Fibroblast of skin of left quadriceps (primary cell): ENCODE measurements at regions not wholly inside any gene's neighbourhood (a gene's known extent, or its start where the extent isn't known, plus 50 kb on each side); places are given as distances from the start of the nearest gene placed in this dataset.

Experiments used
- DNase-seq, 2 experiments: peaks; one replicate each; pipeline ENCODE4 v3.0.0-alpha.2; 2013; ENCODE audit warnings: low read depth in 2 of 2

DNA sequence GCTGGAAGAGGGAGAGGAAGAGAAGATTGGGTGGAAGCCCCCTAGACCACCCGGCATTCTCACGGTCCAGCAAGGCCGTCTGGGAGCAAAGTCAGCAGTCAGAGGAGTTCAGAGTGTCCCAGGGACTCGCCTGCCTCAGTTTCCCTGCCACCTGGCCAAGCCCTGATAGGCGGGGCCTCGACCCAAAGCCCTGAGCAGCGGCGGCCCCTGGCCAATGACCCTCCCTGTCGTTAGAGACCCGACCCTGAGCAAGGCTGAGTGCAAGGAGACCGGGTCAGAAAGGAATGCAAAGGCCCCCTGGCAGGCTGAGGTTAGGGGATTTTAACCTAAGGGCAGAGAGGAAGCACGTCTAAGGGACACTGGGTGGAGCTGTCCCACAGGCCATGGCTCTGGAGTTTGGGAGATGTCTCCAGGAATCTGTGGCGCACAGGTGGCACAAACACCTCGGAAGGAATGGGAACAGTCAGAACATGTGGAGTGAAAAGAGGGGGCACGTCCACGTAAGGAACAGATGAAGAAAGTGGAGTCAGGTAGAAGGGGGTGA lies 196.8 kb upstream of the PDE1C start:
- no peak for DNase-seq

DNA sequence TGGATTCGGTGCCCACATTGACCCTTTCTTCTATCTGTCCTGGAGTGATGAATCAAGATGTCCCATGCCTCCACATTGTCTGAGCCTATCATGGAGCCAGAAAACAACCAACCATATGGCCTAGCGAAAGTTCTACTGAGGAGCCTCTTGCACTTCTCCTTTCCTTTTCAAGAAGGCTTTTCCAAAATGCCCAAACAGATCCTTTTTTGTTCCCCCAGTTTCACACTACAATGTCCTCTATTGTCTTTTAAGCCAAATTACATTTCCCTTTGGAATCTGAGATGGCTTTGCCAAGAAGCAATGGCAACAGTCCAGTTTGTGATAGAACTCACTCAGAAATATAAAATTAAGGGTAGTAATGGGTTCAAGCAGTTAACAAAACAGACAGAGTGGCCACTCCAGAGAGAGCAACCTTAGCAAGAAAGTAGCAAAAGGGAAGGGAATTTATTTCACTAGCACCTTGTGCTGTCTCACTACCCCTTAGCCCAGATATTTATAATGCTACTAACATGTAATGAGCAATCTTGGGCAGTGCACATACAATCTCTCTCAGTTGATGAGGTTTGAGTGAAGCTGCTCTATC lies 194.6 kb upstream of the PDE1C start:
- no peak for DNase-seq

DNA sequence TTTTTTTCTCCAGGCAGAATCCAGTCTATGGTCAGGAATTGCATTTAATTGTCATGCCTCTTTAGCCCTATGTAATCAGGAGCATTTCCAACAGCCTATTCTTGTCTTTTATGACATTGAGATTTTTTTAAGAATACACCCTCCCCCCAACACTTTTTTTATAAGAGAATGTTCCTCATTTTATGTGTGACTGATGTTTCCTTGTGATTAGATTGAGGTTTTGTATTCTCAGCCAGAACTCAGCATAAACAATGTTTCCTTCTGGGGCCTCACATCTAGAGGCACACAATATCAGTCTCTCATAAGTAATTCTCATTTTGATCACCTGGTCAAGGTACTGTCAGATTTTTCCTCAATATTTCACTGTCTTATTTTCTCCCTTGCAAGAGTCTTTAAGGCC lies 193.4 kb upstream of the PDE1C start:
- DNase-seq, result no peak

DNA sequence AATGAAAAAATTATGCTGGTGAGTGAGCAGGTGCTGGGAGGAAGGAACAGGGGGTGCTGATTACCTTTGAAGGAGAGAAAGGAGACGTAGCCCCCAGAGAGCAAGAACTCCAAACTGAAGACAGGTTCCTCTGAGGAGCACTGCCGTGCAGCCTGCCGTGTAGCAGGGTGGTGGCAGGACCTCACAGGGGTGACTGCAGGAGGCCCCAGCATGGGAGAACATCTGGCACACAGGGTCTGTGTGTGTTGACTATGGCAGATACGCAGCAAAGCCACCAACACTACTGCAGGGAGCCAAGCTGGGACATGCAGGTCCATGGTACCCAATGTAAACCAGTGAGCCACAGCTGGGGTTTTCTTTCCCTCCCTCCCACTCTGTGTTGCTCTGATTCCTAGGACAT lies 192.1 kb upstream of the PDE1C start:
- no peak for DNase-seq

DNA sequence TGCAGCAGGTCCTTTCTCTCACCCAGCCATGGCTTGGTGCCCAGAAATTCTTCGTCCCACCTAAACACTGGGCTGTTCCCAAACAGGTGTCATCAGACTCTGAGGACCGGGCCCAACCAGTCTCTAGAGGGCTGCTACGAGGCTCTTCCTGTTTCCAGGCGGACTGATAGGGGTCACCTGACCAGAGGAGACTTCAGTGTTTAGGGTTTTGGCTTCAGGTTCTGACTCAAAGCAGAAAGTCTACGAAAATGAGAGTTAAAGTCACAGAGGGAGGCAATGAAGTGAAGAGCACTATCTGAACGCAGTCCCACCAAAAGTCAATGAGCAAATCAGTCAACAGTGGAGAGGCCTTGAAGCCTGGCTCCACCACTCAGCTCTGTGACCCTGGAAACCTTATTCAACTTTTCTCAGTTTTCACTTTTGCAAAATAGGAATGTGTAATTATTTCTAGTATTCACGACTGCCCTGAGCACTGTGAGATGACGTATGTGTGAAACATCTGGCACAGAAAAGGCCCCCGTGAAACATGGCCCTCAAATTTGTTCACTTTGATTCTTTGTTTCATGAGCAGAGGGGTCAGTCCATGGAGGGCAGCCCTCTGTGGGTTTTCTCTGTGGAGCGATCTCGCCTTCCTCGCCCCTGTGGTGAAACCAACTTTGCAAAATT lies 189.9 kb upstream of the PDE1C start:
- no peak for DNase-seq

DNA sequence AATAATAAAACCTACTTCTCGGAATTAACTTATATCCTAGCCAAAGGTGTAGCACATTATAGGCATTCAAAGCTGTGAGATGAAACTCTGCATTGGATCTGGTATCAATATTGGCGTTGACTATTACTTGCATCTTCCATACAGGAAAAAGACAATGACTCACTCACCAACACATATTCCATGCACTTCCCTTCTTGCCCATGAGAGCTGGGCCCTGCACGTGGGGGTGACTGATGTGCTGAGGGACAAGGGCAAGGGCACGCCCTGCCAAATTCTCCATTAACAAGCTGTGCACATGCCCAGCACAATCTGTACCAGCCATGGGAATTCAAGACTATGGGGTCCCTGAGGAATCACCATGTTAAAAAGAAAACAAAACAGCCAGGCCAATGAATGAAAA lies 188.1 kb upstream of the PDE1C start:
- no peak for DNase-seq

DNA sequence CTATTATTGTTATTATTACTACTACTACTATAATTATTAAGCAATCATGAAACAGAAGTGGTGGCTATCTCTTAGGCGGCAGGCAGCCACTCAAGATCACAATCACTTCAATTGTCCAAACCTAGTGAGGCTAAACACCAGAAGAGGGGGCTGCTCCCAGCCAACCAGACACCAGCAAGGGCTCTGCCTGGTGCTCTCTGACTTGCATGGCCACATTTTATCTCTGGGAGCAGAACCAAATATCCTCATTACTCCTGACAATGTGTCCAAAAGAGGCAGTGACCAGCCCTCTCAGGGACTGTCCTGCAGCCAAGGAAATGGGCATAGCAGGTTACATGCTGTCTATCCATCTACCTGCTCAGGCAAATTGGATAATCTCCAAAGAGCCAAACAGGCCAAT lies 187.4 kb upstream of the PDE1C start:
- no peak for DNase-seq

DNA sequence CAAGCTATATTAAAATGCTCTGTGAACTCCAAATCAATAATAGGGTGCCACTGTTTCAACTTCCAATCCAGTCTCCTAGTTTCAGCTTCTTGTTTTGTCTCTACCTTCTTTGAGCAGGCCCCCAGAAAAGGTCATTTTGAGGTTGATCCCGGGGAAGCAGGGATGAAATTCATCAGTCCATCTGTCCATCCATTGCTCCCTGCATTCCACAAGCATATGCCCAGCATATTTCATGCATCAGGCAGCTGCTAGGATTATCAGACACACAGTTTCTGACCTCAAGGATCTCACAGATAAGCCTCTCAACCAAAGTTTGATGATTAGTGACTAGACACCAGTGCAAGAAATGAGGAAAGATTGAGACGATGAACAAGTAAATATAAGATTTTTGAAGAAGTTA lies 186.6 kb upstream of the PDE1C start:
- DNase-seq, result no peak

DNA sequence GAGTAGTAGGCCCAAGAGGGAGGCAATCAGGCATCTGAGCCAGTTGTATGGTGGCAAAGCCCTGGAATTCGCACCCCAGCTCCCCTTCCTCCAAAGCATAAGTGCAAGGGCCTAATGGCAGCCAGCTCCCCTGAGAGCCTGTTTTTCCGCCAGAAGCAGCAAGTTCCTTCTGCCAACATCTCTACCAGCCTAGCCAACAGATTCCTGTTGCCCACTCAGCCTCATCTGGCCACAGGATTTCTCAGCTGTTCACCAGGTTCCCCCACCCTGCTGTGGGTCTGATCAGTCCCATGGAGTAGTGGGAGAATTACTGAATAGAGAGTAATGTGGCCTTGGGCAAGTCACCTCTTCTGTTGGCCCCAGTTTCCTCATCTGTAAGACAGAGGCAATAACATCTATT lies 186.2 kb upstream of the PDE1C start:
- DNase-seq, result no peak

DNA sequence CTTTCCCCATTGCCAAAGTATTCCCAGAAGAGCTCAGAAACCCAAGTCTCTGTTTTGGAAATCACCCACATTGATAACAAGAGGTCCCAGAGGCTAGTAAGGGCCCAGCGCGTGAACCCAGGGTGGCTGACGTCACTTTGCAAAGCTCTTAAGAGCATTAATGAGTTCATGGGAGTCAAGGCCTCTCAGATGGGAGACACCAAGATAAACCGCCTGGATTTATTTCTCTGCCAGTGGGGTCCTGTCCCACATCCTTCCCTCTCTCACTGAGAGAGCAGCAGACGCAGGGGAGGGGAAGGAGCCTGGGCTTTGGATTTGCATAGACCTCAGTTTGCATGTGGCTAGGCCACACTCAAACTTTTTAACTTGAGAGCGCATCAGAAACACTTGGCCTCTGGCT lies 184.8 kb upstream of the PDE1C start:
- DNase-seq, result no peak

DNA sequence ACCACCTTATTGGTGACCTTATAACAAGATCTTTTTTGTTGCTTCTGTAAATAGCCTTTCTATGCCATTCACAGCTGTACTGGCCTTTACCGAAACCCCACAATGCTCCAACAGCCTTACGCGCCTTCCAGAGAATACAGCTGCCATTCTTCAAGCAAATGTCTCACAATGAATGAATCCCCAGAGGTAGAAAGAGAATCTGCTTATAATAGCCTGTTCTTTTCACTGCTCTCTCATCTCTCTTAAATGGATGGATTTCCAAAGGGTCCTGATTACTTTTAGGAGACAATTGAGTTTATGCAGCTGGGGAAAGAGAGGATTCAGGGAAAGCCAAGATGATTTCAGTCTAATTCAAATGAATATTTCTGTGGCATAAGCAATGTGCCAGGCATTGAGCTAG lies 183.1 kb upstream of the PDE1C start:
- no peak for DNase-seq

DNA sequence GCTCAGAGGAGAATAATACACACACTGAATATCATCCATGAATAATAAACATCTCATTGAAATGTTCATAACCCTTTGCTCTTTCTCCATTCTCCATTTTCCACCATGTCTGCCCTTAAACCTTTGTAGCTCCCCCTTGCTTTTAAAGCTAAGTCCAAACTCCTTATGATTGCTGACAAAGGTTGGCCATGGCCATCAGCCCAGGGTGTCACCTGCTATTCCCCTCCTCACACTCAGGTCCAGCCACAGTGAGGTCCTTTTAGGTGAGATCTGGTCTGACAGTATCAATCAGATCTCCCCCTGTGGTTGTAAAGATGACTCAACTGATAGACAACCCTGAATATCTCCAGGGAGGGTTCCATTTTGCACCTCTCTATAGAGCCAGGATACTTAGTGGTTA lies 181.5 kb upstream of the PDE1C start:
- DNase-seq, result no peak

DNA sequence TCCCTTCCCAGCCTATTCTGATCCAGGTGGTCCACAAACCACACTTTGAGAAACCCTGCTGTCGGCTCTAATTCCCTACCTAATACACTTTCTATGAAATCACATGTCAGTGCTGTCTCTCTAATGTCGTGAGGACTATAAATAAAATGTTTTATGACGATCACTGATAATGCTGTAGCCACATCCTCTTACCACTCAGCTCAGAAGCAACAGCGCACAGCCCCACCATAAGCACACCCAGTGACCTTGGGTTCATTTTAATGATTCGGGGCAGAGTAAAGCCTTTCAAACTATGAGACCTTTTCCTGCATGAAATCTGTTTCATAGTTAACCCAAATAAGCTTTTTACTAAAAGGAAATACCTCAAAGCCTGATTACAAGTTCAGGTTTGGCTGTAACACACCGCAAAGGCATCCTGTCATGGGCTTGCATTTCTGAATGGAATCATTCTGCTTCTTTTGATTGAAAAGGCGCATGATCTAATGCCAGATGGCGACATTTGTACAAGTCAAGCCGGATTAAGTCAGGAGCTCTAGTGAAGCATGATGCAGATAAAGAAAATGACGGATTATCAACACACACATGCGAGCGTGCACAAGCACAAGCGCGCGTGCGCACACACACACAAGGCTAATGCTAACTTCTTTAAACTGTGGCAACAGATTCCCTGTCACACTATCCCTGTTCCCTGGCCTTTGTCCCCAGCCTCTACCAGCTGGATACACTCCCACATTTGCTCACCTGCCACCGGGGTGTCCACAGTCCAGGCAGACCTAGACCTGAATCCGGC lies 180.5 kb upstream of the PDE1C start:
- DNase-seq, result no peak

DNA sequence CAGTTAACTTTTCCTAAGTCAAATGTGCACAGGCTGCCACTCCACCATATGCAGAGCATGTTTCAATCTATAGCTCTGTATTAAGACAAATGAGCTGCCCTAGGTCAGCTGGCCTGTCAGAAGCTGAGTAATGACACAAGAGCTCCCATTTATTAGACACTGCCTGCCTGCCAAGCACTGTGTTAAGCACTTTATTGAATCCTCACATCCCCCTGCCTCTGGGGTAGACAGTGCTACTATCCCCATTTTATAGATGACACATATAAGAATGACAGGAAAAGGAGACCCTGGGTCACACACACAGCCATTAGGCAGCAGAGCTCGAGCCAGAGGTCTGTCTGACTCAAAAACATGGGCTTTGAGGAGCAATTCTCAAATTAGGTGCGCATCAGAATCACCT lies 179.8 kb upstream of the PDE1C start:
- DNase-seq, result no peak

DNA sequence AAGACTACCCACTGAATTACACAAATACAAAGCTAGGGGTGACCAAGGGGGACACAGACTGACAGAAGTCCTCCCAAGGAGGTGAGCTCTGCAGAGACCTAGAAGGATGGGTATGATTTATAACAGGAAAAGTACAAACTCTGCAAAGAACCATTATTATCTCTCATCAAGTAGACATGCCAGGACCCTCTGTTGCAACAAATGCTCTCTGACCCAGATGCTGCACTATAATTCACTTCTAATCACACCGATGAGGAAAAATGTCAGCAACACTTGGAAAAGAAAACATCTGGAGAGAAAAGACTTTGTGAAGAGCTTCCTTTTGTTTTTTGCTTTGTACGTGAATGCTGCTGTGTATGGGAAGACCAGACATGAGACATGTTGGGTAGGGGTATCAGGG lies 178.3 kb upstream of the PDE1C start:
- DNase-seq, result no peak

DNA sequence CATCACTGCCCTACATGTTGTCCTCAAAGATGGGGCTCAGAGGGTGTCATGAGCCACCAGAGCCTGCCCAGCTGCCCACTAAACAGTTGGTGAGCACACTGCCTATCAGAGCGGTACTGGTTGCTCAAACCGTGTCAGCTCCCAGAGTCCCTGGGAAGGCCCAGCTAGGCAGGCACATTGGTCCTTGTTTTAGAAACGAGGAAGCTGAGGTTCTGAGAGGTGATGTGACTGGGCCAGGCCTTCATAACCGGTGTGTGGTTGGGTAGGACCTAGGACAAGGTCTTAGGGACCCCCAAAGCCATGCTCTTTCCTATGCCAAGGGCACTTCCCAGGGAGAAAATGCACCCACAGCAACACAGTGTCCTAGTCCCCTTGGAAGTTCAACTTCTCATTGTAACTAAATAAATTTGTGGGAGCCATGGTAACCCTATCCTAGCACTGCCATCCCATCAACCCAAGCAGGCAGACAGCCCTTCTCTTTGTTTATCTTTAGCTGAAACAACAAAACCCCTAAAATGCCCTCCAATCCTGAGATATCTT lies 174.7 kb upstream of the PDE1C start:
- DNase-seq, result no peak

DNA sequence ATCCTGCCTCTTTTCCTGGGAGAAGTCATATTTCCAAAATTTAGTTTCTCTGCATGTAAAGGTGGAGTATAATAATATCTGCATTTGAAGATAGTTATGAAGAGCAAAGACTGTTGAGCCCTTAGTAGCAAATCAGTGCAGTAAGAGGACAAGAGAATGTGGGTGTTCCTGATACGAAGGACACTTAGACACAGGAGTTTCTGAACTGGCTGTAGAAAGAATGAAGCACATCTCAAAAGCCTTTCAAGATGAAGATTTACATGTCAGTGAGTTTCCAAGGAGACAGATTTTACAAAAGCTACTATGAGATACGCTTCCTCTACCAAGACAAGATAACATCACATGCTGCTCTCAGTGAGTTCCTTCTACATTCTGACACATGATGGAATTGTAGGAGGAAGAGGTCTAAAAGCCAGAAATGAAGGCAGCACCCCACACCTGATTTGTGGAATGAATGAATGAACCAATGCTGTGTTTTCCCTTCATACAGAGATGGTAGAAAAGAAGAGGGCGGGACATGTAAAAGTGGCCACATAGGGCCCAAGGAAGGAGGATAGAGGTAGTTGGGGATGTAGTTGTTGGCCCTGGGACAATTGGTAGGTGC lies 173.6 kb upstream of the PDE1C start:
- DNase-seq, result no peak

DNA sequence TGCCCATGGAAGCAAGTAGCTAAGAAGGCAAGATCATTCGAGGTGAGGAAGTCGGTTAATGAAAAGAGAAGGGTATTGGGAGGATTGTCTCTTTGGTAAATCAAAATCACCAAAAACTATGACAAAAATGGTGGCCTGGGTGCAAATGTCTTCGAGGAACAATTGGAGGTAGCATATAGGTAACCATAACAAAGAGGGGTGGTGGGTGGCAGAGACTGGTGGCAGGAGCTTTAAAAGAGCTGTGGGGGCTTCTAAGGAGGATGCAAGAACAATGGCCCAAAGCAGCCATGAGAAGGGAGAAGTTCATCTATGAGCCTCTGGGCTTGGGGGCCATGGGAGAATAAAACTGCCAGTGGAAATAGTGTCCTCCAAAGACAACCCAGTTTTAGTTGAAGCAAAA lies 172.2 kb upstream of the PDE1C start:
- no peak for DNase-seq

DNA sequence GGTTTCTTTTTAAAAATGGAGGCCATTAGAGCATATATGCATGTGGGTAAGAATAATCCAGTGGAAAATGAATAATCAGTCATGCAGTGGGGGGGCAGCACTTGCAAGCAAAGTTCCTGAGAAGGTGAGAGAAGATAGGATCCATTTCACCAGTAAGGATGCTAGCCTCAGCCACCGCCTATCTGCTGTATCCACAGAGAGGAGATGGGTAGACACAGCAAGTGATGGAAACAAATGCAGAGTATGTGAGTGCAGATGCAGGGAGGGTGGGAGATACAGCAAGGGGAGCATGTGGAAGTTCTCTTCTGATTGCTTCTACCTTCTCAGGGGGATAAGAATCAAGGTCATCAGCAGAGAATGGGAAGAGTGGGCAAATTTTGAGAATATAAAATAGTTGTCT lies 171.4 kb upstream of the PDE1C start:
- no peak for DNase-seq

DNA sequence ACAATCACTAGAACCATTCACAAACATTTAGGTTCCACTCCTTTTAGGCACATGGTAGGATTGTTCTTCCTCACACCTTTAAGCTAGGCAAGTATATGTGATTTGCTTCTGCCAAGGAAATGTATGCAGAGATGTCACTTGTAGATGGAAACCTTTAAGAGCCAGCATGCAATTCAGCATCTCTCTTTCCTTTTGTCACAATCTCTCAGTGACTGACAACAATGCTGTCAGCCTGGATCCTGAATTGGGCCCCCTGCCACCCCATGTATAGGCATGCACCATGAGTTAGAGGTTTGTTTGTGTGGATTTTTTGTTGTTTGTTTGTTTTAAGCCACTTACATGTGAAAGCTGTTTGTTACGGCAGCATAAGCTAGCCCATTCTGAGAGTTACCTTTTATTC lies 169.6 kb upstream of the PDE1C start:
- no peak for DNase-seq

DNA sequence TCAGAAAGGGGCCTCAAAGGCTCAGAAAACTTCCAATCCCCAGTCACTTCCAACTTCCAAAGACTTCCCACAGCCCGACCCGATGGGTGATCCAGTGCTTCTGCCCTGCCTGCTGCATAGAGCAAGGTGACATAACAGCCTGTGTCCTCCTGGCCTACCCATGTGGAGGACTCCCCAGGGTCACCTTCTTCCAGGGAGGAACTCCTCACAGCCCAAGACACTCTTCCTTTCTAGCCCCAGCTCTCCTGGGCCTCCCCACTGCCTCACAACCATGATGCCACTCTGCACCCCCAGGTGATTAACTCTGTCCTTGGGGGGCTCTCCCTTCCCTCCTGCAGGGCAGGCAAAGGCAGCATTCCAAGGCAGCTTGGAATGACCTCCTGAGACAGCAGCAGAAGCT lies 158.4 kb upstream of the PDE1C start:
- DNase-seq, result no peak

DNA sequence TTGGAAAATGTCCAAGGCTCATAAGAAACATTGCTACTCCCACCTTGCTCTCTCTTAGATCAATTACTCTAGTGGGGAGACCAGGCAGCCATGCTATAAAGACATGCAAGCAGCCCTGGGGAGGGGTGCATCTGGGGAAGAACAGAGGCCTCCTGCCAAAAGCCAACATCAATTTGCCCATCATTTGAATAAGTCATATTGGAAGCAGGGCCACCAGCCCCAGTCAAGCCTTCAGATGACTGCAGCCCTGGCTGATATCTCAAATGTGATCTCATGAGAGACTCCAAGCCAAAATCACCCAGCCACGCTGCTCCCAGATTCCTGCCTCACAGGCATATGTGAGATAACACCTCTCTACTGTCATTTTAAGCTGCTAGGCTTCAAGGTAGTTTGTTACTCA lies 157.5 kb upstream of the PDE1C start:
- DNase-seq, result no peak
